ENCODE measurements at regions not wholly inside any gene's neighbourhood (a gene's known extent, or its start where the extent isn't known, plus 50 kb on each side); places are given as distances from the start of the nearest gene placed in this dataset.

DNA sequence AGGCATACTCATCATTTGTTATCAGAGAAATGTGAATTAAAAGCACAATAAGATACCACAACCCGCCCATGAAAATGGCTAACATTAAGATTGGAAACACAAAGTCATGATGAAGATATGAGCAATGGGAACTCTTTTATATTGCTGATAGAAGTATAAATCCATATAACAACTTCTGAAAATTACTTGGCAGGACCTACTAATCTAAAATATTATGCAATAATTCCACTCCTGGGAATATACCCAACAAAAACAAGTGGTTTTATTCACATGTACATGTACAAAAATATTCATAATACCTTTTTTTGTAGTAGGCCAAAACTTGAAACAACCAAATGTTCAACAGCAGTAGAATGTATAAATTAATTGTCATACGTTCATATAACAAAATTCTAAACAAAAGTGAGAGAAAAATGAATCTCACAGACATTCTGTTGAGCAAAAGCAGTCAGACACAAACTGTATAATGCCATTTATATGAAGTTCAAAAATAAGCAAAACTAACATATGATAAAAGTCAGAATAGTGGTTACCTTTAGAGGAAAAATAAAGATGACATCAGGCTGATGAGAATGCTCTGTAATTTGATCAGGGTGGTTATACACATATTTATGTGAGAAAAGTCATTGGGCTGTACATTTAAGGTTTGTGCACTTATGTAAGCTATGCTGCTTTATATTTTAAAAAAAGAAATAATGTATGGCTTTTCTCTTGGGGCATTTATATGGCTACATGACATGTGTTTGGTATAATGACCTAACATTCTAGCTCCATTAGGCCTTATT lies 309.2 kb upstream of the KITLG start:
- ChIA-PET CTCF (interaction anchor here (1.0 kb wide), 1 partner anchor 9 kb away, joined by 3 read pairs; no protein-coding TSS in a partner anchor), POLR2A (no interaction called here)
- Histone ChIP-seq H3K4me2 (no peak overlapping the region), H3K27ac (no peak overlapping the region), H3K4me1 (no peaks in the 10 kb centered on the region), H3K4me3 (no peak overlapping the region), H3K9me3 (no peaks in the 10 kb centered on the region)
- no peak for DNase-seq (ENCODE audit: low read depth in 1 of 2, low spot score in 1 of 2)
- no peak for ATAC-seq
- TF ChIP-seq JUN (IDR thresholded peaks at IDR 0.05) (no peak), FOSB (CRISPR knock-in tag; IDR thresholded peaks at IDR 0.05) (no peak), CBX8 (IDR thresholded peaks at IDR 0.05) (no peak), SMC3 (IDR thresholded peaks at IDR 0.05) (no peak), CHD4 (IDR thresholded peaks at IDR 0.05; ENCODE audit: borderline replicate concordance) (no peak), EHMT2 (IDR thresholded peaks at IDR 0.05; ENCODE audit: low read depth) (no peak), GATA3 (IDR thresholded peaks at IDR 0.05; ENCODE audit: borderline replicate concordance) (no peak), ESRRA (IDR thresholded peaks at IDR 0.05; ENCODE audit: borderline replicate concordance, low read length) (no peak), POLR2AphosphoS2 (conservative IDR thresholded peaks at IDR 0.05; ENCODE audit: low read length) (no peak)
- FAIRE-seq, result peak; percentile 18
- 68% methylated on average over 2 of the region's 2 CpGs for WGBS (ENCODE audit: missing lambda C conversion rate)

DNA sequence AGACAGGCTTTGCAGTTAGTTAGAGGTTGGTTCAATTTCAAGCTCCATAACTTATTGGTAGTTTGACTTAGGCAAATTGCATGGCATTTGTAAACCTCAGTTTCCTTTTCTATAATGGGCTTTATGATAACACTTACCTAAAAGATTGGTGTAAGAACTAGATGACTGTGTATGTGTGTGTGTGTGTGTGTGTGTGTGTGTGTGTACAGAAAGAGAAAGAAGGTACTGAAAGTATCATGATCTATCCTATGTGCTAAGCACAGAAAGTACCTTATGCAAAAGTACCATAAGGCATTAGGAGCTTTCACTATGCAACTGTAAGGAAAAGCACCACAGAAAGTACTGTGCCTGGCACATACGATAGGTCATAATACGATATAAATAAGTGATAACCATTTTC lies 304.3 kb upstream of the KITLG start:
- ATAC-seq, result no peak

DNA sequence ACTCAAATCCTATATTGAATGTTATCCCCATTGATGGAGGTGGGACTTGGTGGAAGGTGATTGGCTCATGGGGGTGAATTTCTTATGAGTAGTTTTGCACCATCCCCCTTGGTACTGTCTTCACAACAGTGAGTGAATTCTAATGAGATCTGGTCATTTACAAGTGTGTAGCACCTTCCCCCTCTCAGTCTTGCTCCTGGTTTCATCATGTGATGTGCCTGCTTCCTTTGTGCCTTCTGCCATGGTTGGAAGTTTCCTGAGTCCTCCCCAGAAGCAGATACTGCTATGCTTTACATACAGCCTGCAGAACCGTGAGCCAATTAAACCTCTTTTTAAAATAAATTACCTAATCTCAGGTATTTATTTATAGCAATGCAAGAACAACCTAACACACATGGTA lies 302.4 kb upstream of the KITLG start:
- POLR2A ChIA-PET, result no interaction called here
- no peak overlapping the region for H3K4me3 ChIP-seq
- CTCF ChIA-PET, result no interaction called here
- H3K4me1 ChIP-seq, result no peaks in the 10 kb centered on the region
- TF ChIP-seq NFE2L2 (conservative IDR thresholded peaks at IDR 0.05; ENCODE audit: low read length), result no peak
- TF ChIP-seq CBX2 (IDR thresholded peaks at IDR 0.05; ENCODE audit: borderline replicate concordance, low read depth), result no peak
- TF ChIP-seq, protein P1, sequence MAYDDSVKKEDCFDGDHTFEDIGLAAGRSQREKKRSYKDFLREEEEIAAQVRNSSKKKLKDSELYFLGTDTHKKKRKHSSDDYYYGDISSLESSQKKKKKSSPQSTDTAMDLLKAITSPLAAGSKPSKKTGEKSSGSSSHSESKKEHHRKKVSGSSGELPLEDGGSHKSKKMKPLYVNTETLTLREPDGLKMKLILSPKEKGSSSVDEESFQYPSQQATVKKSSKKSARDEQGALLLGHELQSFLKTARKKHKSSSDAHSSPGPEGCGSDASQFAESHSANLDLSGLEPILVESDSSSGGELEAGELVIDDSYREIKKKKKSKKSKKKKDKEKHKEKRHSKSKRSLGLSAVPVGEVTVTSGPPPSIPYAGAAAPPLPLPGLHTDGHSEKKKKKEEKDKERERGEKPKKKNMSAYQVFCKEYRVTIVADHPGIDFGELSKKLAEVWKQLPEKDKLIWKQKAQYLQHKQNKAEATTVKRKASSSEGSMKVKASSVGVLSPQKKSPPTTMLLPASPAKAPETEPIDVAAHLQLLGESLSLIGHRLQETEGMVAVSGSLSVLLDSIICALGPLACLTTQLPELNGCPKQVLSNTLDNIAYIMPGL (CRISPR knock-in tag; IDR thresholded peaks at IDR 0.05; ENCODE audit: borderline replicate concordance), result no peak
- TF ChIP-seq, protein P2, sequence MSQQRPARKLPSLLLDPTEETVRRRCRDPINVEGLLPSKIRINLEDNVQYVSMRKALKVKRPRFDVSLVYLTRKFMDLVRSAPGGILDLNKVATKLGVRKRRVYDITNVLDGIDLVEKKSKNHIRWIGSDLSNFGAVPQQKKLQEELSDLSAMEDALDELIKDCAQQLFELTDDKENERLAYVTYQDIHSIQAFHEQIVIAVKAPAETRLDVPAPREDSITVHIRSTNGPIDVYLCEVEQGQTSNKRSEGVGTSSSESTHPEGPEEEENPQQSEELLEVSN (IDR thresholded peaks at IDR 0.05; ENCODE audit: borderline replicate concordance, low read depth), result no peak
- TF ChIP-seq BHLHE40 (IDR thresholded peaks at IDR 0.05; ENCODE audit: low read depth, low read length), result no peak
- TF ChIP-seq RARB (CRISPR knock-in tag; IDR thresholded peaks at IDR 0.05), result no peak
- TF ChIP-seq JUNB (IDR thresholded peaks at IDR 0.05), result no peak
- no peak for TF ChIP-seq HEYL (CRISPR knock-in tag; IDR thresholded peaks at IDR 0.05)
- no peak for TF ChIP-seq CBX8 (IDR thresholded peaks at IDR 0.05)
- TF ChIP-seq CEBPB (IDR thresholded peaks at IDR 0.05), result no peak
- no peak for TF ChIP-seq TP53 (CRISPR knock-in tag; IDR thresholded peaks at IDR 0.05)
- no peak for TF ChIP-seq EHF (CRISPR knock-in tag; IDR thresholded peaks at IDR 0.05)
- TF ChIP-seq NPAS2 (CRISPR knock-in tag; IDR thresholded peaks at IDR 0.05; ENCODE audit: borderline replicate concordance), result no peak
- TF ChIP-seq GATA3 (IDR thresholded peaks at IDR 0.05; ENCODE audit: borderline replicate concordance), result no peak
- TF ChIP-seq HOXB13 (CRISPR knock-in tag; IDR thresholded peaks at IDR 0.05; ENCODE audit: low read depth), result no peak
- TF ChIP-seq SMC3 (IDR thresholded peaks at IDR 0.05), result no peak
- no peak for TF ChIP-seq HOXB5 (CRISPR knock-in tag; IDR thresholded peaks at IDR 0.05)
- TF ChIP-seq FOSL2 (IDR thresholded peaks at IDR 0.05), result no peak
- no peak for TF ChIP-seq FOSL2 (CRISPR knock-in tag; IDR thresholded peaks at IDR 0.05)
- TF ChIP-seq MAFK (IDR thresholded peaks at IDR 0.05; ENCODE audit: partially characterized antibody), result no peak
- H3K4me2 ChIP-seq, result no peak overlapping the region
- H3K27ac ChIP-seq, result no peak overlapping the region
- no peaks in the 10 kb centered on the region for H3K9me3 ChIP-seq
- no peak for DNase-seq (ENCODE audit: low read depth in 1 of 2, low spot score in 1 of 2)
- 32% methylated on average over 1 of the region's 1 CpG for WGBS (ENCODE audit: missing lambda C conversion rate)
- FAIRE-seq, result no peak
- no peak for ATAC-seq

More for the DNA sequence above, 304.3 kb upstream of the KITLG start:
- no peak for TF ChIP-seq FOSL2 (IDR thresholded peaks at IDR 0.05)
- no peak for TF ChIP-seq FOSL2 (CRISPR knock-in tag; IDR thresholded peaks at IDR 0.05)
- TF ChIP-seq NPAS2 (CRISPR knock-in tag; IDR thresholded peaks at IDR 0.05; ENCODE audit: borderline replicate concordance), result no peak
- TF ChIP-seq, protein P2 (IDR thresholded peaks at IDR 0.05; ENCODE audit: borderline replicate concordance, low read depth), result no peak
- no peak for TF ChIP-seq BHLHE40 (IDR thresholded peaks at IDR 0.05; ENCODE audit: low read depth, low read length)
- no peak for TF ChIP-seq USF2 (IDR thresholded peaks at IDR 0.05)
- no peak for TF ChIP-seq RARB (CRISPR knock-in tag; IDR thresholded peaks at IDR 0.05)
- H3K27ac ChIP-seq, result no peak overlapping the region
- no peaks in the 10 kb centered on the region for H3K9me3 ChIP-seq
- POLR2A ChIA-PET, result no interaction called here
- H3K4me2 ChIP-seq, result no peak overlapping the region
- CTCF ChIA-PET, result interaction anchor here (0.7 kb wide), 1 partner anchor 76 kb away, joined by 3 read pairs; no protein-coding TSS in a partner anchor
- FAIRE-seq (no peak), DNase-seq (ENCODE audit: low read depth in 1 of 2, low spot score in 1 of 2) (no peak)
- no peak overlapping the region for H3K4me3 ChIP-seq
- no peaks in the 10 kb centered on the region for H3K4me1 ChIP-seq
- WGBS (ENCODE audit: missing lambda C conversion rate), result 91% methylated on average over 2 of the region's 2 CpGs
